ENCODE measurements at regions not wholly inside any gene's neighbourhood (a gene's known extent, or its start where the extent isn't known, plus 50 kb on each side); places are given as distances from the start of the nearest gene placed in this dataset.

DNA sequence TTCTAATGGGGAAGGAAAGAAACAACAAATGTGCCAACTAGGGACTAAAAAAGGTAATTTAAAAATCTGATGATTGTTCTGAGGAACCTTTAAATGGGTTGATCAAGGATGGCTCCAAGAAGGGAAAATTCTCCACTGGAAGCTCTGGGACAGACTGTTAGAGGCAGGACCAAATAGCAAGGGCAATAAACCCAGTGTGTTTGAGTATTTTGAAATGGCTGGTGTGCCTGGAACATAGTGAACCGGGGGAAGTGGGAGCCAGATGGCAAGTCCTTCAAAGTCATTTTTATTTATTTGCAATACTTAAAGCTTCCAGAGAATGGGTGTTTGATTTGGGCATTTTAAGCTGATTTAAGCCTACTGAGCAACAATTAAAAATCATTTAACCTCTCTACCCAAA is 587.7 kb upstream of the MEF2C start:
- no peaks in the 10 kb centered on the region for H3K4me1 ChIP-seq (ENCODE audit: control insufficient read depth, insufficient read depth, low read length)
- H3K9me3 ChIP-seq (ENCODE audit: control insufficient read depth, insufficient read depth, low read length) = no peaks in the 10 kb centered on the region
- H2BK5ac ChIP-seq (ENCODE audit: low read depth, low read length, poor library complexity, severe bottlenecking) = no peak overlapping the region
- no peak overlapping the region for H3K18ac ChIP-seq (ENCODE audit: low read depth, low read length)
- in situ Hi-C loops (cut with MboI; ENCODE audit: low sequenced_read_pairs) (no loop called here), dilution Hi-C loops (cut with HindIII; ENCODE audit: low sequenced_read_pairs, unreplicated experiment) (no loop called here), intact Hi-C loops (cut with micrococcal nuclease) (no loop called here)
- no peaks in the 10 kb centered on the region for H3K27me3 ChIP-seq (ENCODE audit: control insufficient read depth, insufficient read depth, low read length)
- H3K14ac ChIP-seq (replicated peaks; ENCODE audit: low read depth, low read length) = no peak overlapping the region
- H2AK9ac ChIP-seq (replicated peaks; ENCODE audit: low read depth, low read length, poor library complexity) = no peak overlapping the region
- no CpG with 5 or more reads among the region's 1 CpG for WGBS, 2 experiments (ENCODE audit: extremely low coverage in 2 of 2, insufficient read length in 1 of 2)
- no peak overlapping the region for H3K4ac ChIP-seq (ENCODE audit: low read depth, low read length)
- H4K5ac ChIP-seq (ENCODE audit: low read depth, low read length) = no peak overlapping the region
- H4K91ac ChIP-seq (ENCODE audit: insufficient read depth, low read depth, low read length) = no peak overlapping the region
- no peaks in the 10 kb centered on the region for H3K36me3 ChIP-seq (ENCODE audit: control insufficient read depth, insufficient read depth, low read length)
- no peak overlapping the region for H2BK20ac ChIP-seq (ENCODE audit: low read depth, low read length)
- CTCF ChIA-PET = no interaction called here
- no peak overlapping the region for H2AK5ac ChIP-seq (ENCODE audit: low read depth, low read length)
- H2AFZ ChIP-seq (replicated peaks; ENCODE audit: low read length, poor library complexity) = no peak overlapping the region
- H3K23ac ChIP-seq (ENCODE audit: low read depth, low read length) = no peak overlapping the region
- ATAC-seq (ENCODE audit: low read depth) (no peak), DNase-seq (no peak)
- H3K4me2 ChIP-seq (ENCODE audit: low read depth, low read length) = no peak overlapping the region
- H3K9ac ChIP-seq (ENCODE audit: low read depth, low read length) = no peak overlapping the region
- no peak for TF ChIP-seq CHD1 (IDR thresholded peaks at IDR 0.05; ENCODE audit: low read depth, low read length)
- TF ChIP-seq NFE2L2 (IDR thresholded peaks at IDR 0.05; ENCODE audit: low read depth, low read length) = no peak
- no peak for TF ChIP-seq RCOR1 (IDR thresholded peaks at IDR 0.05; ENCODE audit: insufficient replicate concordance, low read length)
- TF ChIP-seq BHLHE40 (IDR thresholded peaks at IDR 0.05; ENCODE audit: low read depth, low read length) = no peak
- TF ChIP-seq ELK1 (IDR thresholded peaks at IDR 0.05; ENCODE audit: borderline replicate concordance, low read depth, low read length) = no peak
- no peak for TF ChIP-seq USF2 (IDR thresholded peaks at IDR 0.05; ENCODE audit: low read depth, low read length)
- no peak for TF ChIP-seq RAD21 (IDR thresholded peaks at IDR 0.05; ENCODE audit: low read length)
- BruUV-seq (replicated peaks) = no TSS peak
- no peak overlapping the region for H3K4me3 ChIP-seq (ENCODE audit: insufficient read depth, low read depth, low read length)
- no peaks in the 10 kb centered on the region for H3K9me1 ChIP-seq (ENCODE audit: insufficient read depth, low read length)
- H4K20me1 ChIP-seq (ENCODE audit: insufficient read depth, low read length) = no peaks in the 10 kb centered on the region
- no peaks in the 10 kb centered on the region for H3K79me1 ChIP-seq (ENCODE audit: low read depth in 1 of 2, low read length in 2 of 2)
- H4K8ac ChIP-seq (ENCODE audit: low read depth in 2 of 2, low read length in 2 of 2) = no peak overlapping the region
- no peak overlapping the region for H2BK120ac ChIP-seq (ENCODE audit: low read depth, low read length)
- POLR2A ChIA-PET (ENCODE audit: unreplicated experiment) = no interaction called here
- no peak overlapping the region for H3K56ac ChIP-seq (ENCODE audit: extremely low read depth, insufficient read depth, low read length)
- no peak overlapping the region for H2BK15ac ChIP-seq (ENCODE audit: low read depth, low read length)
- H3K27ac ChIP-seq (ENCODE audit: insufficient read depth, low read length) = no peak overlapping the region
